MM.1S (cell line): ENCODE measurements at regions not wholly inside any gene's neighbourhood (a gene's known extent, or its start where the extent isn't known, plus 50 kb on each side); places are given as distances from the start of the nearest gene placed in this dataset.

Experiments
- EZH2phosphoT487 ChIP-seq: fragments of 300-600 bp; sonication (generic); IDR thresholded peaks from 2 replicates; pipeline ENCODE4 v1.6.1; 2018; ENCODE audit warnings: antibody characterized with exemption, low read length
- TF ChIP-seq, protein P1 (sequence below): fragments of 300-600 bp; sonication (generic); IDR thresholded peaks from 2 replicates; pipeline ENCODE4 v1.5.1; 2016; ENCODE audit warnings: antibody characterized with exemption, low read length, mixed read lengths

DNA sequence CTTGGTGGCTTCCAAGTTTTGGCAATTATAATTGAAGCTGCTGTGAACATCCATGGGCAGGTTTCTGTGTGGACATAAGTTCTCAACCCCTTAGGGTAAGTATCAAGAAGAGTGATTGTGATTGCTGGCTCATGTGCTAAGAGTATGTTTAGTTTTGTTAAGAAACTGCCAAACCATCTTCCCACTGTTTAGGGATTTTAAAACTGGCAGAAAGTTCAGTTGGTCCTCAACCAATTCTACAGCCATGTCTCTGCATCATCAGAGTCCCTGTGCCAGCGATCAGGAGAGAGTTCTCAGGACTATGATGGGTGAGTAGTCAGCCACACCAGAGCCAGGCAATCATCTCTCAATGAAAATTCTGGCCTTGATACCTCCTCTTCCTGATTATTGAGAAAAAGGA, 193.8 kb downstream of the ZC3H11B start:
- TF ChIP-seq, protein P1, sequence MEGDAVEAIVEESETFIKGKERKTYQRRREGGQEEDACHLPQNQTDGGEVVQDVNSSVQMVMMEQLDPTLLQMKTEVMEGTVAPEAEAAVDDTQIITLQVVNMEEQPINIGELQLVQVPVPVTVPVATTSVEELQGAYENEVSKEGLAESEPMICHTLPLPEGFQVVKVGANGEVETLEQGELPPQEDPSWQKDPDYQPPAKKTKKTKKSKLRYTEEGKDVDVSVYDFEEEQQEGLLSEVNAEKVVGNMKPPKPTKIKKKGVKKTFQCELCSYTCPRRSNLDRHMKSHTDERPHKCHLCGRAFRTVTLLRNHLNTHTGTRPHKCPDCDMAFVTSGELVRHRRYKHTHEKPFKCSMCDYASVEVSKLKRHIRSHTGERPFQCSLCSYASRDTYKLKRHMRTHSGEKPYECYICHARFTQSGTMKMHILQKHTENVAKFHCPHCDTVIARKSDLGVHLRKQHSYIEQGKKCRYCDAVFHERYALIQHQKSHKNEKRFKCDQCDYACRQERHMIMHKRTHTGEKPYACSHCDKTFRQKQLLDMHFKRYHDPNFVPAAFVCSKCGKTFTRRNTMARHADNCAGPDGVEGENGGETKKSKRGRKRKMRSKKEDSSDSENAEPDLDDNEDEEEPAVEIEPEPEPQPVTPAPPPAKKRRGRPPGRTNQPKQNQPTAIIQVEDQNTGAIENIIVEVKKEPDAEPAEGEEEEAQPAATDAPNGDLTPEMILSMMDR: no peak
- TF ChIP-seq EZH2phosphoT487: no peak
